ENCODE measurements at regions not wholly inside any gene's neighbourhood (a gene's known extent, or its start where the extent isn't known, plus 50 kb on each side); places are given as distances from the start of the nearest gene placed in this dataset.

- no peak for TF ChIP-seq CTCF (IDR thresholded peaks at IDR 0.05)
- no peak for TF ChIP-seq REST (IDR thresholded peaks at IDR 0.05; ENCODE audit: insufficient read depth in 1 of 2, low read depth in 2 of 2, low read length in 1 of 2)
- no peak for TF ChIP-seq POLR2AphosphoS5 (IDR thresholded peaks at IDR 0.05; ENCODE audit: low read depth, low read length)
- TF ChIP-seq TCF7L2 (IDR thresholded peaks at IDR 0.05; ENCODE audit: low read depth, low read length), result no peak
Observed at GRCh38 chr6:10014557-10014956, 400.3 kb downstream of the TFAP2A start.

Measured in Panc1 (cell line).